GM18502 (cell line): ENCODE measurements at regions not wholly inside any gene's neighbourhood (a gene's known extent, or its start where the extent isn't known, plus 50 kb on each side); places are given as distances from the start of the nearest gene placed in this dataset.

Source experiments
- ATAC-seq: cut with Tn5 transposase; IDR thresholded peaks from one replicate; pipeline ENCODE4 v1.9.1; 2021; ENCODE audit warnings: mild to moderate bottlenecking; ENCODE audit not compliant: unreplicated experiment, poor library complexity

GRCh38 chr14:42742084-42742483 is 1135.4 kb downstream of the LRFN5 start:
- ATAC-seq, result no peak

- no peak for ATAC-seq
Measured at GRCh38 chr14:42736408-42736807, 1129.7 kb downstream of the LRFN5 start.

- no peak for ATAC-seq
Measured at GRCh38 chr14:42734041-42734440, 1127.4 kb downstream of the LRFN5 start.

- no peak for ATAC-seq
Measured at GRCh38 chr14:42732005-42732404, 1125.3 kb downstream of the LRFN5 start.

- no peak for ATAC-seq
Measured at GRCh38 chr14:42731480-42731879, 1124.8 kb downstream of the LRFN5 start.

GRCh38 chr14:42729681-42730080 is 1123.0 kb downstream of the LRFN5 start:
- no peak for ATAC-seq

GRCh38 chr14:42719391-42719790 is 1112.7 kb downstream of the LRFN5 start:
- ATAC-seq, result no peak

- no peak for ATAC-seq
Measured at GRCh38 chr14:42715316-42715715, 1108.6 kb downstream of the LRFN5 start.

GRCh38 chr14:42710071-42710470 is 1103.4 kb downstream of the LRFN5 start:
- ATAC-seq, result no peak

- ATAC-seq, result no peak
Measured at GRCh38 chr14:42703501-42703900, 1096.8 kb downstream of the LRFN5 start.

- no peak for ATAC-seq
Measured at GRCh38 chr14:42687421-42687820, 1080.7 kb downstream of the LRFN5 start.

GRCh38 chr14:42683707-42684106 is 1077.0 kb downstream of the LRFN5 start:
- no peak for ATAC-seq

GRCh38 chr14:42676636-42677035 is 1070.0 kb downstream of the LRFN5 start:
- ATAC-seq, result no peak

GRCh38 chr14:42673963-42674362 is 1067.3 kb downstream of the LRFN5 start:
- no peak for ATAC-seq

GRCh38 chr14:42671636-42672035 is 1065.0 kb downstream of the LRFN5 start:
- ATAC-seq, result no peak

- no peak for ATAC-seq
Measured at GRCh38 chr14:42665083-42665482, 1058.4 kb downstream of the LRFN5 start.

- no peak for ATAC-seq
Measured at GRCh38 chr14:42664190-42664589, 1057.5 kb downstream of the LRFN5 start.

- ATAC-seq, result no peak
Measured at GRCh38 chr14:42654707-42655106, 1048.0 kb downstream of the LRFN5 start.

- no peak for ATAC-seq
Measured at GRCh38 chr14:42642787-42643186, 1036.1 kb downstream of the LRFN5 start.

GRCh38 chr14:42633504-42634095 is 1026.9 kb downstream of the LRFN5 start:
- ATAC-seq, result no peak

- ATAC-seq, result no peak
Measured at GRCh38 chr14:42629553-42629952, 1022.9 kb downstream of the LRFN5 start.

GRCh38 chr14:42628602-42629001 is 1021.9 kb downstream of the LRFN5 start:
- no peak for ATAC-seq

- no peak for ATAC-seq
Measured at GRCh38 chr14:42626986-42627385, 1020.3 kb downstream of the LRFN5 start.
